LNCAP (cell line): ENCODE measurements at regions not wholly inside any gene's neighbourhood (a gene's known extent, or its start where the extent isn't known, plus 50 kb on each side); places are given as distances from the start of the nearest gene placed in this dataset.

ENCODE experiments used
- TF ChIP-seq, protein P1 (sequence below): fragments of 450-650 bp; IDR thresholded peaks from 2 replicates; pipeline ENCODE4 v1.5.1; 2017; ENCODE audit warnings: mild to moderate bottlenecking

GRCh38 chr4:187484186-187484585 is 511.4 kb upstream of the ZFP42 start:
- TF ChIP-seq, protein P1, sequence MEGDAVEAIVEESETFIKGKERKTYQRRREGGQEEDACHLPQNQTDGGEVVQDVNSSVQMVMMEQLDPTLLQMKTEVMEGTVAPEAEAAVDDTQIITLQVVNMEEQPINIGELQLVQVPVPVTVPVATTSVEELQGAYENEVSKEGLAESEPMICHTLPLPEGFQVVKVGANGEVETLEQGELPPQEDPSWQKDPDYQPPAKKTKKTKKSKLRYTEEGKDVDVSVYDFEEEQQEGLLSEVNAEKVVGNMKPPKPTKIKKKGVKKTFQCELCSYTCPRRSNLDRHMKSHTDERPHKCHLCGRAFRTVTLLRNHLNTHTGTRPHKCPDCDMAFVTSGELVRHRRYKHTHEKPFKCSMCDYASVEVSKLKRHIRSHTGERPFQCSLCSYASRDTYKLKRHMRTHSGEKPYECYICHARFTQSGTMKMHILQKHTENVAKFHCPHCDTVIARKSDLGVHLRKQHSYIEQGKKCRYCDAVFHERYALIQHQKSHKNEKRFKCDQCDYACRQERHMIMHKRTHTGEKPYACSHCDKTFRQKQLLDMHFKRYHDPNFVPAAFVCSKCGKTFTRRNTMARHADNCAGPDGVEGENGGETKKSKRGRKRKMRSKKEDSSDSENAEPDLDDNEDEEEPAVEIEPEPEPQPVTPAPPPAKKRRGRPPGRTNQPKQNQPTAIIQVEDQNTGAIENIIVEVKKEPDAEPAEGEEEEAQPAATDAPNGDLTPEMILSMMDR = no peak

DNA sequence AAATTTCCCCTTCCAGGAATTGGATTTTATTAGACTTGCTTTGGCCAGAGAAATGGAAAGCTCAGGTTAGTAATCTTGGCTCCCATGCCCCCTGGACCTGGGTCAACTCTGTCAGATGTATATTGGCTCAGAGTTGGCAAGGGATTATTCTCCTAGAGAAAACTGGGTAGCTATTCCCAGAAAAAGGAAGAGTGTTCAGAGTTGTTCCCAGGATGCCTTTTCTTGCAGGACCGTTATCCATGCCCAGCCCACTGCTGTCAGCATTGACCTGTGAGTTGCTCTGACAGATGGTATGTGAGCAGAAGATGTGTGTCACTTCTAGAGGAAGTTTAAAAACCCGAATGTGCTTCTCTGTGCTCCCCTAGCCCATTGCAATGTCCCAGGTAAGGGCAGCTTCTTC is 509.9 kb upstream of the ZFP42 start:
- TF ChIP-seq, protein P1 = no peak

DNA sequence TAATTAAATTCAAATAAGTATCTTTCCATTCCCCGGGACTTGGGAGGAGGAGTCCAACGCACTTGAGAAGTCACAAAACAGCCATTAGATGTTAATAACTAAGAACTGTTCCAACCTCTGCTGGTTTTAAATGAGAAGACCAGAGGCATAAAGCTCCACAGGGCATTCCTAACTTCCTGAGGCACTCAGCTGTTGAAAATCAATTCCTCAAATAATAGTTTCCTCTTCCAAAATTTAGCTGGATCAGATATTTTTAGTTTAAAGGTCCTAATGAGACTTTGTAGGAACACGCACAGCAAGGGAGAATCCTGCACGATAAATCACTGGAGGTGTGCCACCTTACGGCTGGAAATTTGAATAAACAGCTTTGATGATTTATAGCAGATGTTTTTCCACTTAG is 504.3 kb upstream of the ZFP42 start:
- TF ChIP-seq, protein P1 = no peak

- TF ChIP-seq, protein P1 = no peak
These were observed 503.6 kb upstream of the ZFP42 start for GRCh38 chr4:187491959-187492358.

DNA sequence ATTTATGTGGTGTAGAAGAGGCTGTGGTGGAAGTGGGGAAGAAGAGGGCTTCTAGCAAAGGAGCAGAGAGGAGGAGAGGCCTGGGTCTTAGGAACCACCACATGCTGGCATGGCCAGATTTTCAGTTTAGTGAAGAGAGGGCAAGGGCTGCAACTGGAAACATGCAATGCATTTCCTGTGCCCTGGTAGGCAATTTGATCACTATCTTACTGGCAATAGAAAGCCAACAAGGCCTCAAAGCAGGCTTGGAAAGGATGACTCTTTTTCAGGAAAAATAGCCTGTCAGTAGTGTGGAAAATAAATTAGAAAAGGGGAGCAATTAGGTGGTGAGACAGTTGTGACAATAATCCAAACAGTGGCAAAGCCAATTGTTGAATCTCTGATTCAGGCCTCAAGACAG is 501.9 kb upstream of the ZFP42 start:
- TF ChIP-seq, protein P1 = no peak

GRCh38 chr4:187499956-187500355 is 495.6 kb upstream of the ZFP42 start:
- TF ChIP-seq, protein P1 = no peak

DNA sequence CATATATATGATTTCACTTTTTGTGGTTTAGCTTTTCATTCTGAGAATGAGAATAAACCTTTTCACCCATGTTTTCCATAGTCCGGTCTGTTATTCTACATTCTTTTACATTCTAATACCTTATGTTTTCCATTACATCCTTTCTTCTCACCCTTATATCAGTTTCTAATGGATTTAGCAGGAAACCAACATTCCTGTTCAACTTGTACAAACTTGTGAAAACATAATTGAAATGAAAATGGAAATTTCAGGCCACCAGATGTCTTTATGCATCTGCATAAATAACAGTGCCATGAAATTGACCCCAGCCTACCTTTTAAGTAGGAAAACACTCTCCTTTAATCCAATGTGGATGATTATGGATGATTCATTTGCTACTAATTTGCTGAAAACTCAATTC is 494.8 kb upstream of the ZFP42 start:
- TF ChIP-seq, protein P1 = no peak

GRCh38 chr4:187501731-187502130 is 493.8 kb upstream of the ZFP42 start:
- TF ChIP-seq, protein P1 = no peak
